ENCODE measurements at regions not wholly inside any gene's neighbourhood (a gene's known extent, or its start where the extent isn't known, plus 50 kb on each side); places are given as distances from the start of the nearest gene placed in this dataset.

DNA sequence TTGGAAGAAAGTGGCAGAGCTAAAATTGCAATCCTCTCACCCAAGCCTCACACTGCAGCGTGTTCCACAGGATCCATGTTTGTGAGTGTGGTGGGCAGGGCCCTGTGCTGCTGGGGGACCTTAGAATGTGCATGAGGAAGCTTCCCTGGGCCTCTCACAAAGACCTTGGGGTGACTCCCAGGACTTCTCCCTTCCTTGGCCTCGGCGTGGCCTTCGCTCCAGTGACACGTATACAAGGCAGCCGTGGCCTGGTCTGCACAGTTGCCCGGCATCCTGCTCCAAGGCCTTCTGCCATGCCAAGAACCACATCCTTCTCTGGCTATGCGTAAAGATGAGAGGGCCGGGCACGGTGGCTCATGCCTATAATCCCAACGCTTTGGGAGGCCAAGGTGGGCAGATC lies 196.4 kb downstream of the UACA start:
- Histone ChIP-seq H3K79me1 (ENCODE audit: low read depth in 1 of 2, low read length in 2 of 2) (no peaks in the 10 kb centered on the region), H4K5ac (ENCODE audit: low read depth, low read length) (no peak overlapping the region), H3K4ac (ENCODE audit: low read depth, low read length) (no peak overlapping the region), H3K23ac (ENCODE audit: low read depth, low read length) (no peak overlapping the region), H3K14ac (replicated peaks; ENCODE audit: low read depth, low read length) (no peak overlapping the region), H2BK120ac (ENCODE audit: low read depth, low read length) (no peak overlapping the region), H2AFZ (replicated peaks; ENCODE audit: low read length, poor library complexity) (no peak overlapping the region), H3K27me3 (ENCODE audit: control insufficient read depth, insufficient read depth, low read length) (peaks cover 18% of the 10 kb centered on the region), H3K27ac (ENCODE audit: insufficient read depth, low read length) (no peak overlapping the region), H4K8ac (ENCODE audit: low read depth in 2 of 2, low read length in 2 of 2) (no peak overlapping the region), H2BK15ac (ENCODE audit: low read depth, low read length) (no peak overlapping the region), H3K9ac (ENCODE audit: low read depth, low read length) (no peak overlapping the region), H3K36me3 (ENCODE audit: control insufficient read depth, insufficient read depth, low read length) (no peaks in the 10 kb centered on the region), H2AK9ac (replicated peaks; ENCODE audit: low read depth, low read length, poor library complexity) (no peak overlapping the region), H3K56ac (ENCODE audit: extremely low read depth, insufficient read depth, low read length) (no peak overlapping the region), H4K20me1 (ENCODE audit: insufficient read depth, low read length) (0 out of 2 replicates have a peak, but pooled peaks cover 4% of the 10 kb centered on the region), H3K9me1 (ENCODE audit: insufficient read depth, low read length) (no peaks in the 10 kb centered on the region), H3K4me2 (ENCODE audit: low read depth, low read length) (no peak overlapping the region), H4K91ac (ENCODE audit: insufficient read depth, low read depth, low read length) (no peak overlapping the region), H2BK5ac (ENCODE audit: low read depth, low read length, poor library complexity, severe bottlenecking) (no peak overlapping the region), H3K18ac (ENCODE audit: low read depth, low read length) (no peak overlapping the region), H3K4me3 (ENCODE audit: insufficient read depth, low read depth, low read length) (no peak overlapping the region), H3K4me1 (ENCODE audit: control insufficient read depth, insufficient read depth, low read length) (0 out of 2 replicates have a peak, but pooled peaks cover 2% of the 10 kb centered on the region), H3K9me3 (ENCODE audit: control insufficient read depth, insufficient read depth, low read length) (no peaks in the 10 kb centered on the region), H2AK5ac (ENCODE audit: low read depth, low read length) (no peak overlapping the region), H2BK20ac (ENCODE audit: low read depth, low read length) (no peak overlapping the region)
- ChIA-PET POLR2A (ENCODE audit: unreplicated experiment) (no interaction called here), CTCF (no interaction called here)
- intact Hi-C loops (cut with micrococcal nuclease) (loop anchor here (5.0 kb wide), 1 partner anchor 70 kb away; no protein-coding TSS in a partner anchor), dilution Hi-C loops (cut with HindIII; ENCODE audit: low sequenced_read_pairs, unreplicated experiment) (no loop called here), in situ Hi-C loops (cut with MboI; ENCODE audit: low sequenced_read_pairs) (no loop called here)
- ATAC-seq (ENCODE audit: low read depth) (no peak), DNase-seq (no peak)
- WGBS, 2 experiments (ENCODE audit: extremely low coverage in 2 of 2, insufficient read length in 1 of 2), result 100% methylated on average over 1 of the region's 11 CpGs; no CpG with 5 or more reads in 1 of the 2 experiments
- TF ChIP-seq RAD21 (IDR thresholded peaks at IDR 0.05; ENCODE audit: low read length) (no peak), ELK1 (IDR thresholded peaks at IDR 0.05; ENCODE audit: borderline replicate concordance, low read depth, low read length) (no peak), POLR2A (IDR thresholded peaks at IDR 0.05; ENCODE audit: low read depth, low read length) (no peak), FOS (IDR thresholded peaks at IDR 0.05; ENCODE audit: low read depth, low read length) (no peak)
- BruUV-seq (replicated peaks), result no TSS peak
